PC-9 (cell line): ENCODE measurements at regions not wholly inside any gene's neighbourhood (a gene's known extent, or its start where the extent isn't known, plus 50 kb on each side); places are given as distances from the start of the nearest gene placed in this dataset.

Experiments
- BruUV-seq: library from RNA; stranded (reverse); fragments of 400-500 nt; replicated peaks from 2 replicates; lab custom pipeline; 2021; lab: Mats Ljungman, UMichigan
- CTCF ChIA-PET: fragments of 300-600 bp; sonication (Branson Sonifier 250); formaldehyde crosslinking; loops from one replicate; lab custom pipeline; 2022; ENCODE audit warnings: antibody characterized with exemption; lab: Charles Lee
- POLR2A ChIA-PET: fragments of 300-600 bp; sonication (Branson Sonifier 250); formaldehyde crosslinking; loops from one replicate; lab custom pipeline; 2022; ENCODE audit warnings: antibody characterized with exemption; ENCODE audit not compliant: unreplicated experiment; lab: Charles Lee
- DNase-seq, 2 experiments: peaks; one replicate each; pipeline versions ENCODE4 v3.0.0 to v3.0.0-alpha.2; 2015 to 2022; ENCODE audit warnings: mixed read lengths in 1 of 2
- H2AFZ ChIP-seq: fragments of 200-600 bp; sonication (generic); 2 replicates; pipeline ENCODE4 v1.8.1; 2017; ENCODE audit warnings: antibody characterized with exemption
- H3F3A ChIP-seq: fragments of 200-600 bp; sonication (generic); 2 replicates; pipeline ENCODE4 v1.8.1; 2017; ENCODE audit warnings: antibody characterized with exemption, mild to moderate bottlenecking, low read depth; ENCODE audit not compliant: insufficient read depth
- H3K27ac ChIP-seq: fragments of 200-600 bp; sonication (generic); 2 replicates; pipeline ENCODE4 v1.6.1; 2016; ENCODE audit warnings: mixed run types
- H3K27me3 ChIP-seq: fragments of 200-600 bp; sonication (generic); 2 replicates; pipeline ENCODE4 v1.6.1; 2016; ENCODE audit warnings: low read depth, mixed run types; ENCODE audit not compliant: insufficient read depth
- H3K36me3 ChIP-seq: fragments of 200-600 bp; sonication (generic); 2 replicates; pipeline ENCODE4 v1.6.1; 2016; ENCODE audit warnings: low read depth, mixed run types
- H3K4me1 ChIP-seq: fragments of 200-600 bp; sonication (generic); replicated peaks from 2 replicates; pipeline ENCODE4 v1.6.1; 2016; ENCODE audit warnings: mixed run types; ENCODE audit not compliant: insufficient read depth
- H3K4me2 ChIP-seq: fragments of 200-600 bp; sonication (generic); 2 replicates; pipeline ENCODE4 v1.6.1; 2017; ENCODE audit warnings: mixed run types
- H3K4me3 ChIP-seq: fragments of 200-600 bp; sonication (generic); 2 replicates; pipeline ENCODE4 v1.6.1; 2016; ENCODE audit warnings: mixed run types
- H3K79me2 ChIP-seq: fragments of 200-600 bp; sonication (generic); 2 replicates; pipeline ENCODE4 v1.6.1; 2017; ENCODE audit warnings: low read depth, mixed run types
- H3K9me2 ChIP-seq: fragments of 200-600 bp; sonication (generic); 2 replicates; pipeline ENCODE4 v1.8.1; 2017; ENCODE audit warnings: mild to moderate bottlenecking; ENCODE audit not compliant: insufficient read depth
- H3K9me3 ChIP-seq: fragments of 200-600 bp; sonication (generic); 2 replicates; pipeline ENCODE4 v1.8.1; 2016; ENCODE audit warnings: low read depth; ENCODE audit not compliant: insufficient read depth
- H4K20me1 ChIP-seq: fragments of 200-600 bp; sonication (generic); 2 replicates; pipeline ENCODE4 v1.8.1; 2017; ENCODE audit not compliant: insufficient read depth
- EZH2 ChIP-seq: fragments of 200-600 bp; sonication (generic); IDR thresholded peaks from 2 replicates; pipeline ENCODE4 v1.8.0; 2017; ENCODE audit warnings: antibody characterized with exemption, low read depth
- intact Hi-C: fragments of 100-400 bp; cut with micrococcal nuclease; formaldehyde crosslinking; loops from one replicate; pipeline ENCODE4 v1.10.0; 2022; ENCODE audit not compliant: unreplicated experiment
- TF ChIP-seq, protein P1 (sequence below): fragments of 200-600 bp; sonication (generic); conservative IDR thresholded peaks from 2 replicates; pipeline ENCODE4 v1.6.1; 2017; ENCODE audit warnings: mixed run types, antibody characterized with exemption, mild to moderate bottlenecking, moderate library complexity

DNA sequence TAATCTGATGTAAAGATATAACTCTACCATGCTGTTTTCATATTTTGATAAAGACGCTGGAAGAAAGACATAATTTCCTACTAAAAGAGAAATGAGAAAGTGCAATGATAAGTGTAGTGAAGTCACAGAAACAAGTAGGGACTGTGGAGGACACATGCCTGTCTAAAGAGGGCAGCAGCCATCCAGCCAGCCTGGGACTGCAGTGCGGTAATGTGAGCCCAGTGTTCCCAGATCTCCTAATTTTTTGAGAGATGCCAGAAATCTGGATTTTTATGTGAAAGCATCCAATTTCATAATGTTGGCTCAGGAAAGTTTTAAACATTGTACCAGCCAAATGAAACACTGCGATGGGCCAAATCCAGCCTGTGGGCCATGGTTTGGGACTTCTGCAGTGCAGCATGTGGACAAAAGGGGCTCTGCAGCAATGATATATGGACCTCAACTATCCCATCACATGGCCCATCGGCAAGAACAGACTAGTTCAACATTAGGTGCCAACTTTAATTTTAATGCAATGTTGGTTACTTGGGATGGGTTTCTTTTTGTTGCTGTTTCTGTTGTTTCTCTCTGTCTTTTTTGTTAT is 329.5 kb downstream of the LTN1 start:
- H3K36me3 ChIP-seq = no peaks in the 10 kb centered on the region
- no peaks in the 10 kb centered on the region for H3K9me3 ChIP-seq
- no peaks in the 10 kb centered on the region for H3K4me1 ChIP-seq
- H4K20me1 ChIP-seq = no peaks in the 10 kb centered on the region
- no peak overlapping the region for H3K27ac ChIP-seq
- no peaks in the 10 kb centered on the region for H3F3A ChIP-seq
- H3K9me2 ChIP-seq = no peaks in the 10 kb centered on the region
- no peak overlapping the region for H2AFZ ChIP-seq
- H3K79me2 ChIP-seq = no peaks in the 10 kb centered on the region
- no peak for DNase-seq
- POLR2A ChIA-PET = no interaction called here
- intact Hi-C loops = no loop called here
- CTCF ChIA-PET = no interaction called here
- BruUV-seq = no TSS peak
- H3K4me3 ChIP-seq = no peak overlapping the region
- H3K27me3 ChIP-seq = no peaks in the 10 kb centered on the region
- no peak overlapping the region for H3K4me2 ChIP-seq
- TF ChIP-seq EZH2 = no peak
- TF ChIP-seq, protein P1, sequence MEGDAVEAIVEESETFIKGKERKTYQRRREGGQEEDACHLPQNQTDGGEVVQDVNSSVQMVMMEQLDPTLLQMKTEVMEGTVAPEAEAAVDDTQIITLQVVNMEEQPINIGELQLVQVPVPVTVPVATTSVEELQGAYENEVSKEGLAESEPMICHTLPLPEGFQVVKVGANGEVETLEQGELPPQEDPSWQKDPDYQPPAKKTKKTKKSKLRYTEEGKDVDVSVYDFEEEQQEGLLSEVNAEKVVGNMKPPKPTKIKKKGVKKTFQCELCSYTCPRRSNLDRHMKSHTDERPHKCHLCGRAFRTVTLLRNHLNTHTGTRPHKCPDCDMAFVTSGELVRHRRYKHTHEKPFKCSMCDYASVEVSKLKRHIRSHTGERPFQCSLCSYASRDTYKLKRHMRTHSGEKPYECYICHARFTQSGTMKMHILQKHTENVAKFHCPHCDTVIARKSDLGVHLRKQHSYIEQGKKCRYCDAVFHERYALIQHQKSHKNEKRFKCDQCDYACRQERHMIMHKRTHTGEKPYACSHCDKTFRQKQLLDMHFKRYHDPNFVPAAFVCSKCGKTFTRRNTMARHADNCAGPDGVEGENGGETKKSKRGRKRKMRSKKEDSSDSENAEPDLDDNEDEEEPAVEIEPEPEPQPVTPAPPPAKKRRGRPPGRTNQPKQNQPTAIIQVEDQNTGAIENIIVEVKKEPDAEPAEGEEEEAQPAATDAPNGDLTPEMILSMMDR = no peak

DNA sequence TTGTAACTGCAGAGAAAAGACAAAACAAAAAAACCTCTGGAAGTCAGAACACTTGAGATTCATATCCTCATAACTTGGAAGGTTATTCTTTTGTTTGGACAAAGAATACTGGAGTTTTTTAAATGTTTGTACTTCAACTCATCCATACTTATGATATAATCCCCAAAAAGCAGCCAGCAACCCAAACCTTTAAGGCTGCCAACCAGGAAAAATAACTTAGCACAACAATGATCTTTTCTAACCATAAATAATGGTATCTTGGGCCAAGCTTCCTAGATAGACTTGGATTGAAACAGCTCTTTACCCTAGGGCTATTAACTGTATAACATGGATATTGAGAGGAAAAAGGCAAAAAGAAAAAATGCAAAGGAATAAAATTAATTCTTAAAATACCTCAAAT is 335.1 kb downstream of the LTN1 start:
- Histone ChIP-seq H3F3A (no peaks in the 10 kb centered on the region), H3K4me1 (no peaks in the 10 kb centered on the region), H3K9me3 (no peaks in the 10 kb centered on the region), H3K4me2 (no peak overlapping the region), H4K20me1 (no peaks in the 10 kb centered on the region), H3K27me3 (no peaks in the 10 kb centered on the region), H2AFZ (no peak overlapping the region), H3K79me2 (no peaks in the 10 kb centered on the region), H3K9me2 (no peaks in the 10 kb centered on the region), H3K4me3 (no peak overlapping the region), H3K36me3 (no peaks in the 10 kb centered on the region), H3K27ac (no peak overlapping the region)
- intact Hi-C loops = no loop called here
- ChIA-PET POLR2A (no interaction called here), CTCF (no interaction called here)
- DNase-seq = no peak
- no peak for TF ChIP-seq EZH2
- TF ChIP-seq, protein P1 = no peak
- no TSS peak for BruUV-seq

DNA sequence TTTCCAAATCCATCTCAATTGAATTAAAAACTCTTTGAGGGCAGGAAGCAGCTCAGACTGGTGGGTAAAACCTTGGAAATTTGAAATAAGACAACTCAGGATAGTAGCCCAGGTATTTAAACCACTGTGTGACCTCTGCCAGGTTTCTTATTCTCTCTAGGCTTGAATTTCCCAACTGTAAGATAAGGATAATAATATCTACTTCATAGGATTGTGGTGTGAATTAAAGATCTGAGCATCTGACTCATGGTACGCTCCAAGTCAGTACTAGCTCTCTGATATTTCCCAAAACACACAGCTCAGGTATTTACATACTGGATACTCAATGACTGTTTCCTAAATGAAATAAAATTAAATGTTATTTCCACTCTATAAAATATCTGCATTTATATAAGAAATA is 337.2 kb downstream of the LTN1 start:
- CTCF ChIA-PET = no interaction called here
- no peaks in the 10 kb centered on the region for H3K36me3 ChIP-seq
- H3K4me3 ChIP-seq = no peak overlapping the region
- DNase-seq = no peak
- no peaks in the 10 kb centered on the region for H3K9me3 ChIP-seq
- H3F3A ChIP-seq = no peaks in the 10 kb centered on the region
- H2AFZ ChIP-seq = no peak overlapping the region
- no TSS peak for BruUV-seq
- H3K4me1 ChIP-seq = no peaks in the 10 kb centered on the region
- POLR2A ChIA-PET = no interaction called here
- H3K9me2 ChIP-seq = no peaks in the 10 kb centered on the region
- no peaks in the 10 kb centered on the region for H3K27me3 ChIP-seq
- TF ChIP-seq, protein P1 = no peak
- TF ChIP-seq EZH2 = no peak
- H3K4me2 ChIP-seq = no peak overlapping the region
- intact Hi-C loops = no loop called here
- H3K79me2 ChIP-seq = no peaks in the 10 kb centered on the region
- no peak overlapping the region for H3K27ac ChIP-seq
- H4K20me1 ChIP-seq = no peaks in the 10 kb centered on the region
